ENCODE measurements at regions not wholly inside any gene's neighbourhood (a gene's known extent, or its start where the extent isn't known, plus 50 kb on each side); places are given as distances from the start of the nearest gene placed in this dataset.

DNA sequence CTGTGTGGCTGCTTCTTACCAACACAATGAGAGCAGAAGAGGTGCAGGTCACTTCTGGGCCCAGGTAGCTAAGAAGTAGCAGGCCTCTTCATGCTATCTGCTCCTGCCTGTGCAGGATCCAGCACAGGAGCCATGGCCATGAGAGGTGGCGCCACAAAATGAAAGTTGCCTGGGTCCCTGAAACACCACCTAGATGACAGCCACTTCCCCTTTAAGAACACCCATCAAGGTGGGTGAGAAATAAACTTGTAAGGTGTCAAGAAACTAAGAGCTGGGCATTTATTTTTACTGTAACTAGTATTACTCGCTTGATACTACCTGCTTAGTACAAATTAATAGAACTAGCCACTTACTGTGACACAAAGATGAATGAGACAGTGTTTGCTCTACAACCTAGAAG is 484.6 kb upstream of the TBL1XR1 start:
- TF ChIP-seq ARNTL (CRISPR knock-in tag; IDR thresholded peaks at IDR 0.05; ENCODE audit: borderline replicate concordance, low read depth) (no peak), GLIS3 (CRISPR knock-in tag; IDR thresholded peaks at IDR 0.05) (no peak), ZFP30 (CRISPR knock-in tag; IDR thresholded peaks at IDR 0.05) (no peak), CSDC2 (CRISPR knock-in tag; IDR thresholded peaks at IDR 0.05) (no peak), ZFP3 (CRISPR knock-in tag; IDR thresholded peaks at IDR 0.05) (no peak), ZNF8 (CRISPR knock-in tag; IDR thresholded peaks at IDR 0.05) (no peak), RARB (CRISPR knock-in tag; IDR thresholded peaks at IDR 0.05) (no peak)
- TF ChIP-seq, protein P1, sequence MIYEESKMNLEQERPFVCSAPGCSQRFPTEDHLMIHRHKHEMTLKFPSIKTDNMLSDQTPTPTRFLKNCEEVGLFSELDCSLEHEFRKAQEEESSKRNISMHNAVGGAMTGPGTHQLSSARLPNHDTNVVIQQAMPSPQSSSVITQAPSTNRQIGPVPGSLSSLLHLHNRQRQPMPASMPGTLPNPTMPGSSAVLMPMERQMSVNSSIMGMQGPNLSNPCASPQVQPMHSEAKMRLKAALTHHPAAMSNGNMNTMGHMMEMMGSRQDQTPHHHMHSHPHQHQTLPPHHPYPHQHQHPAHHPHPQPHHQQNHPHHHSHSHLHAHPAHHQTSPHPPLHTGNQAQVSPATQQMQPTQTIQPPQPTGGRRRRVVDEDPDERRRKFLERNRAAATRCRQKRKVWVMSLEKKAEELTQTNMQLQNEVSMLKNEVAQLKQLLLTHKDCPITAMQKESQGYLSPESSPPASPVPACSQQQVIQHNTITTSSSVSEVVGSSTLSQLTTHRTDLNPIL (CRISPR knock-in tag; IDR thresholded peaks at IDR 0.05; ENCODE audit: low read depth) = no peak

Data from SK-N-SH treated with all-trans-retinoic acid at 6 μM for 48 hours (cell line).